ENCODE measurements at regions not wholly inside any gene's neighbourhood (a gene's known extent, or its start where the extent isn't known, plus 50 kb on each side); places are given as distances from the start of the nearest gene placed in this dataset.

DNA sequence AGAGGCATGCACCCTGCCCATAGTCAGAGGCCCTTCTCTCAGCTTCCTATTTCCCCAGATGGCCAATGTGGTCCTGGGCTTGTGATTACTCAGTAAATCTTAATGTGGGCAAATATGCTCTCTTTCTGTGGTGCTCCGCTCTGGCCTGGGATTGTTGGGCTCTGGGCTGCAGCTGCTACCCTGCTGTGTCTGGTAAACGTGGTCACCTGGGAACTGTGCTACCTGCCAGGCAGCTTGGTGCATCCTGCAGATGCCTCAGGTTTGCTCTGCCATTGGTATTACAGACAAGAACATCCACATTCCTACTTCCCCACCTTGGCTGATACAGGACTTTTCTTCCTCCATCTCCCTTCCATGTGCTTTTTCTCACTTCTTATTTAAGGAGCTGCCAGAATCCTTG is 611.5 kb upstream of the IMPG1 start:
- no peak for TF ChIP-seq EZH2 (IDR thresholded peaks at IDR 0.05; ENCODE audit: borderline replicate concordance, low read depth, low read length, severe bottlenecking)
- TF ChIP-seq, protein P1, sequence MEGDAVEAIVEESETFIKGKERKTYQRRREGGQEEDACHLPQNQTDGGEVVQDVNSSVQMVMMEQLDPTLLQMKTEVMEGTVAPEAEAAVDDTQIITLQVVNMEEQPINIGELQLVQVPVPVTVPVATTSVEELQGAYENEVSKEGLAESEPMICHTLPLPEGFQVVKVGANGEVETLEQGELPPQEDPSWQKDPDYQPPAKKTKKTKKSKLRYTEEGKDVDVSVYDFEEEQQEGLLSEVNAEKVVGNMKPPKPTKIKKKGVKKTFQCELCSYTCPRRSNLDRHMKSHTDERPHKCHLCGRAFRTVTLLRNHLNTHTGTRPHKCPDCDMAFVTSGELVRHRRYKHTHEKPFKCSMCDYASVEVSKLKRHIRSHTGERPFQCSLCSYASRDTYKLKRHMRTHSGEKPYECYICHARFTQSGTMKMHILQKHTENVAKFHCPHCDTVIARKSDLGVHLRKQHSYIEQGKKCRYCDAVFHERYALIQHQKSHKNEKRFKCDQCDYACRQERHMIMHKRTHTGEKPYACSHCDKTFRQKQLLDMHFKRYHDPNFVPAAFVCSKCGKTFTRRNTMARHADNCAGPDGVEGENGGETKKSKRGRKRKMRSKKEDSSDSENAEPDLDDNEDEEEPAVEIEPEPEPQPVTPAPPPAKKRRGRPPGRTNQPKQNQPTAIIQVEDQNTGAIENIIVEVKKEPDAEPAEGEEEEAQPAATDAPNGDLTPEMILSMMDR (IDR thresholded peaks at IDR 0.05; ENCODE audit: borderline replicate concordance, extremely low read depth, low read length, poor library complexity, severe bottlenecking), result no peak
- no peak overlapping the region for H3K9ac ChIP-seq (ENCODE audit: low read depth, low read length)
- DNase-seq, result no peak
- no peak overlapping the region for H3K4me2 ChIP-seq (ENCODE audit: insufficient read depth, low read length)
- no peaks in the 10 kb centered on the region for H4K20me1 ChIP-seq (ENCODE audit: insufficient read depth, low read length)
- no peak for ATAC-seq (ENCODE audit: insufficient read depth, low read depth)
- H3K27me3 ChIP-seq (ENCODE audit: insufficient read depth, low read length, poor library complexity), result no peaks in the 10 kb centered on the region
- H3K9me3 ChIP-seq (ENCODE audit: insufficient read depth, low read length, severe bottlenecking), result no peaks in the 10 kb centered on the region
- H3K4me3 ChIP-seq (ENCODE audit: low read depth in 1 of 2, low read length in 2 of 2), result no peak overlapping the region
- no peak overlapping the region for H2AFZ ChIP-seq (ENCODE audit: low read depth, low read length)
- no peak overlapping the region for H3K27ac ChIP-seq (ENCODE audit: low read length)
- no peaks in the 10 kb centered on the region for H3K4me1 ChIP-seq (ENCODE audit: insufficient read depth, low read length)
- H3K79me2 ChIP-seq (ENCODE audit: insufficient read depth, low read length), result no peaks in the 10 kb centered on the region
- H3K36me3 ChIP-seq (ENCODE audit: insufficient read depth, low read length), result no peaks in the 10 kb centered on the region

DNA sequence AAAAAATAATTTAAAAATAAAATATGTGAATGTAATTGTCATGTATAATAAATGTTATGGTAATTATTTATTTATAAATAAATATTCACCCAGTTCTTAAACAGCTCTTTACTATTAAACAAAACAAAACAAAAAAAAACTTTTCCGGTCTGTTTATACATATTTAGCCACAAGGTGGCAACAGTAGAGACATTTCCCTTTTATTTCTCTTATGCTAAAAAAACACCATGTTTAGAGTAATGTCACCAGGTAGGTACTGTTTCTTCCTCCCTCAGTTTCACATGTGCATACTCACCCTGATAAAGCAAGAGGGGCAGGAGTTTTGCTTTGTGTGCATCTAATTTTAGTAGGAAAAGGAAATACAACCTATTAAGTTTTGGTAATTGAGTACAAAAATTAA is 610.4 kb upstream of the IMPG1 start:
- Histone ChIP-seq H4K20me1 (ENCODE audit: insufficient read depth, low read length) (no peaks in the 10 kb centered on the region), H3K9me3 (ENCODE audit: insufficient read depth, low read length, severe bottlenecking) (no peaks in the 10 kb centered on the region), H3K27me3 (ENCODE audit: insufficient read depth, low read length, poor library complexity) (no peaks in the 10 kb centered on the region), H2AFZ (ENCODE audit: low read depth, low read length) (no peak overlapping the region), H3K36me3 (ENCODE audit: insufficient read depth, low read length) (no peaks in the 10 kb centered on the region), H3K79me2 (ENCODE audit: insufficient read depth, low read length) (no peaks in the 10 kb centered on the region), H3K4me3 (ENCODE audit: low read depth in 1 of 2, low read length in 2 of 2) (no peak overlapping the region), H3K4me1 (ENCODE audit: insufficient read depth, low read length) (no peaks in the 10 kb centered on the region), H3K4me2 (ENCODE audit: insufficient read depth, low read length) (no peak overlapping the region), H3K9ac (ENCODE audit: low read depth, low read length) (no peak overlapping the region), H3K27ac (ENCODE audit: low read length) (no peak overlapping the region)
- DNase-seq (no peak), ATAC-seq (ENCODE audit: insufficient read depth, low read depth) (no peak)
- TF ChIP-seq, protein P1 (IDR thresholded peaks at IDR 0.05; ENCODE audit: borderline replicate concordance, extremely low read depth, low read length, poor library complexity, severe bottlenecking), result peak; percentile 46
- no peak for TF ChIP-seq EZH2 (IDR thresholded peaks at IDR 0.05; ENCODE audit: borderline replicate concordance, low read depth, low read length, severe bottlenecking)

DNA sequence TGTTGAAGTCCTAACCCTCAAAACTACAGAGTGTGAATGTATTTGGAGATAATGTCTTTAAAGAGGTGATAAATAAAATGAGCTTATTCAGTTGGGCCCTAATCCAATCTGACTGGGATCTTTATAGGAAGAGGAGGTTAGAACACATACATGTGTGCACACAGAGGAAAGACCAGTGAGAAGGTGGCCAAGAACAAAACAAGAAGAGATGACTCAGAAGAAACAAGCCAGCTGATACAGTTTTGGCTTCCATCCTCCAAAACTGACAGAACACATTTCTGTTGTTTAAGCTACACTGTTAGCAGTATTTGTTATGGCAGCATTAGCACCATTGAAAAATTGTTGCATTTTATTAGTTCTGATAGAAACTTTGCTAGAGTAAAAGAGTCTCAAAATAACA is 609.3 kb upstream of the IMPG1 start:
- no peak overlapping the region for H3K9ac ChIP-seq (ENCODE audit: low read depth, low read length)
- DNase-seq (no peak), ATAC-seq (ENCODE audit: insufficient read depth, low read depth) (no peak)

More for the DNA sequence above, 609.3 kb upstream of the IMPG1 start:
- Histone ChIP-seq H3K4me2 (ENCODE audit: insufficient read depth, low read length) (no peak overlapping the region), H3K4me3 (ENCODE audit: low read depth in 1 of 2, low read length in 2 of 2) (no peak overlapping the region), H3K4me1 (ENCODE audit: insufficient read depth, low read length) (no peaks in the 10 kb centered on the region), H2AFZ (ENCODE audit: low read depth, low read length) (no peak overlapping the region), H3K36me3 (ENCODE audit: insufficient read depth, low read length) (no peaks in the 10 kb centered on the region), H3K27me3 (ENCODE audit: insufficient read depth, low read length, poor library complexity) (no peaks in the 10 kb centered on the region), H4K20me1 (ENCODE audit: insufficient read depth, low read length) (no peaks in the 10 kb centered on the region), H3K79me2 (ENCODE audit: insufficient read depth, low read length) (no peaks in the 10 kb centered on the region), H3K27ac (ENCODE audit: low read length) (no peak overlapping the region), H3K9me3 (ENCODE audit: insufficient read depth, low read length, severe bottlenecking) (no peaks in the 10 kb centered on the region)
- no peak for TF ChIP-seq EZH2 (IDR thresholded peaks at IDR 0.05; ENCODE audit: borderline replicate concordance, low read depth, low read length, severe bottlenecking)
- TF ChIP-seq, protein P1 (IDR thresholded peaks at IDR 0.05; ENCODE audit: borderline replicate concordance, extremely low read depth, low read length, poor library complexity, severe bottlenecking), result no peak

Data from DND-41 (cell line).